H1 (cell line): ENCODE measurements at regions not wholly inside any gene's neighbourhood (a gene's known extent, or its start where the extent isn't known, plus 50 kb on each side); places are given as distances from the start of the nearest gene placed in this dataset.

ENCODE experiments used
- CTCF ChIA-PET: fragments of 300-600 bp; sonication (Branson Sonifier 250); formaldehyde crosslinking; loops from one replicate; lab custom pipeline; 2021; ENCODE audit not compliant: partially characterized antibody; lab: Charles Lee
- POLR2A ChIA-PET: fragments of 300-600 bp; sonication (Branson Sonifier 250); formaldehyde crosslinking; loops from one replicate; lab custom pipeline; 2021; ENCODE audit warnings: inconsistent platforms; ENCODE audit not compliant: partially characterized antibody; lab: Charles Lee
- DNase-seq, 2 experiments: peaks; one replicate each; pipeline versions ENCODE4 v3.0.0 to v3.0.0-alpha.2; 2010 to 2022; ENCODE audit warnings: low spot score in 2 of 2, low read depth in 1 of 2, mixed read lengths in 1 of 2
- FAIRE-seq: peaks from 2 replicates; lab custom pipeline; 2011; peaks lifted over from hg19 to GRCh38; lab: Jason Lieb, UNC
- H2AFZ ChIP-seq: 2 replicates; pipeline ENCODE4 v1.8.1; 2012; ENCODE audit warnings: low read length, inconsistent platforms
- H2AK5ac ChIP-seq: 2 replicates; pipeline ENCODE4 v1.6.1; 2013; ENCODE audit warnings: low read depth, low read length
- H2BK120ac ChIP-seq: replicated peaks from 2 replicates; pipeline ENCODE3; 2013; ENCODE audit warnings: low read depth, low read length, inconsistent platforms
- H2BK12ac ChIP-seq: 2 replicates; pipeline ENCODE4 v1.6.1; 2013; ENCODE audit warnings: low read depth, low read length
- H2BK15ac ChIP-seq: 2 replicates; pipeline ENCODE4 v1.6.1; 2013; ENCODE audit warnings: low read length
- H2BK20ac ChIP-seq: 2 replicates; pipeline ENCODE4 v1.6.1; 2013; ENCODE audit warnings: low read length
- H2BK5ac ChIP-seq: 2 replicates; pipeline ENCODE4 v1.6.1; 2013; ENCODE audit warnings: low read depth, low read length
- H3K14ac ChIP-seq: 2 replicates; pipeline ENCODE4 v1.6.1; 2013; ENCODE audit warnings: inconsistent platforms; ENCODE audit not compliant: insufficient read length
- H3K18ac ChIP-seq: 2 replicates; pipeline ENCODE4 v1.6.1; 2013; ENCODE audit warnings: low read length; ENCODE audit errors: extremely low read depth
- H3K23ac ChIP-seq: 2 replicates; pipeline ENCODE4 v1.6.1; 2013; ENCODE audit warnings: inconsistent platforms; ENCODE audit not compliant: insufficient read length
- H3K23me2 ChIP-seq: 2 replicates; pipeline ENCODE4 v1.6.1; 2013; ENCODE audit warnings: low read depth, low read length
- H3K27ac ChIP-seq: 2 replicates; pipeline ENCODE4 v1.6.1; 2011; ENCODE audit warnings: low read depth, low read length, inconsistent platforms
- H3K27me3 ChIP-seq, 4 experiments: replicated peaks in 1 of 4; 1 replicate in 1 of 4; 2 replicates in 3 of 4; pipeline versions ENCODE4 v1.6.1 to v1.8.1; 2011 to 2013; ENCODE audit warnings: low read length in 3 of 4, mild to moderate bottlenecking in 3 of 4, inconsistent platforms in 2 of 4, mixed read lengths in 2 of 4, moderate library complexity in 1 of 4; ENCODE audit not compliant: control insufficient read depth in 3 of 4, insufficient read depth in 3 of 4; ENCODE audit errors: extremely low read depth in 1 of 4
- H3K36me3 ChIP-seq, 4 experiments: 2 replicates each; pipeline versions ENCODE4 v1.6.1 to v1.8.1; 2011 to 2013; ENCODE audit warnings: mild to moderate bottlenecking in 4 of 4, low read length in 3 of 4, moderate library complexity in 2 of 4, control low read depth in 1 of 4, inconsistent platforms in 1 of 4; ENCODE audit not compliant: insufficient read depth in 4 of 4, control insufficient read depth in 2 of 4
- H3K4ac ChIP-seq: replicated peaks from 2 replicates; pipeline ENCODE3; 2013; ENCODE audit warnings: low read length, low read depth, mixed read lengths, inconsistent platforms; ENCODE audit not compliant: insufficient read length
- H3K4me1 ChIP-seq, 4 experiments: replicated peaks in 1 of 4; 1 replicate in 1 of 4; 2 replicates in 3 of 4; pipeline versions ENCODE4 v1.6.1 to v1.8.1; 2011 to 2013; ENCODE audit warnings: low read length in 3 of 4, inconsistent platforms in 2 of 4, mixed read lengths in 1 of 4; ENCODE audit not compliant: insufficient read depth in 4 of 4, control insufficient read depth in 3 of 4
- H3K4me2 ChIP-seq, 2 experiments: 2 replicates each; pipeline versions ENCODE4 v1.6.1 to v1.8.1; 2011 to 2013; ENCODE audit warnings: low read depth in 2 of 2, low read length in 2 of 2, control low read depth in 1 of 2, inconsistent platforms in 1 of 2, mild to moderate bottlenecking in 1 of 2; ENCODE audit not compliant: insufficient read depth in 1 of 2
- H3K4me3 ChIP-seq, 4 experiments: fragments of 200-600, 300-600 bp in 1 of 4; sonication (generic), shearing (Covaris generic), sonication (Bioruptor Twin) in 1 of 4; 2 replicates each; pipeline versions ENCODE4 v1.5.1 to v1.8.1; 2011 to 2016; ENCODE audit warnings: low read length in 4 of 4, low read depth in 3 of 4, control low read depth in 2 of 4, inconsistent platforms in 2 of 4, mild to moderate bottlenecking in 2 of 4, mixed read lengths in 1 of 4, moderate library complexity in 1 of 4; ENCODE audit not compliant: insufficient read depth in 2 of 4; ENCODE audit errors: extremely low read depth in 1 of 4
- H3K56ac ChIP-seq: replicated peaks from 2 replicates; pipeline ENCODE3; 2013; ENCODE audit warnings: low read depth, mild to moderate bottlenecking, mixed read lengths, low read length, inconsistent platforms; ENCODE audit not compliant: insufficient read length
- H3K79me1 ChIP-seq: 2 replicates; pipeline ENCODE4 v1.6.1; 2013; ENCODE audit warnings: low read depth, low read length, control low read depth
- H3K79me2 ChIP-seq, 2 experiments: 2 replicates each; pipeline versions ENCODE4 v1.6.1 to v1.8.1; 2012 to 2013; ENCODE audit warnings: low read length in 2 of 2, mild to moderate bottlenecking in 2 of 2, inconsistent platforms in 1 of 2; ENCODE audit not compliant: insufficient read depth in 2 of 2, control insufficient read depth in 1 of 2
- H3K9ac ChIP-seq, 4 experiments: replicated peaks in 1 of 4; 1 replicate in 1 of 4; 2 replicates in 3 of 4; pipeline versions ENCODE4 v1.6.1 to v1.8.1; 2011 to 2013; ENCODE audit warnings: low read depth in 3 of 4, low read length in 3 of 4, control low read depth in 2 of 4, mild to moderate bottlenecking in 2 of 4, moderate library complexity in 2 of 4, inconsistent platforms in 1 of 4; ENCODE audit errors: extremely low read depth in 1 of 4
- H3K9me3 ChIP-seq, 2 experiments: 2 replicates each; pipeline versions ENCODE4 v1.6.1 to v1.8.1; 2012 to 2013; ENCODE audit warnings: mild to moderate bottlenecking in 2 of 2, moderate library complexity in 2 of 2, control low read depth in 1 of 2, inconsistent platforms in 1 of 2, low read depth in 1 of 2, low read length in 1 of 2, mixed read lengths in 1 of 2; ENCODE audit not compliant: insufficient read depth in 2 of 2
- H4K20me1 ChIP-seq, 2 experiments: replicated peaks in 1 of 2; 2 replicates each; pipeline versions ENCODE3 to v1.8.1; 2011 to 2013; ENCODE audit warnings: inconsistent platforms in 2 of 2, low read length in 2 of 2, mild to moderate bottlenecking in 1 of 2; ENCODE audit not compliant: insufficient read depth in 2 of 2, control insufficient read depth in 1 of 2
- H4K5ac ChIP-seq: 2 replicates; pipeline ENCODE4 v1.6.1; 2013; ENCODE audit warnings: low read length, low read depth, mixed read lengths, inconsistent platforms; ENCODE audit not compliant: insufficient read length
- H4K8ac ChIP-seq: 2 replicates; pipeline ENCODE4 v1.8.0; 2013; ENCODE audit warnings: mild to moderate bottlenecking, moderate library complexity, low read length, inconsistent platforms; ENCODE audit not compliant: insufficient read depth; ENCODE audit errors: extremely low read depth
- H4K91ac ChIP-seq: replicated peaks from 2 replicates; pipeline ENCODE3; 2013; ENCODE audit warnings: low read length, mixed read lengths, inconsistent platforms; ENCODE audit not compliant: insufficient read length
- CEBPB ChIP-seq: IDR thresholded peaks from 2 replicates; pipeline ENCODE4 v1.6.1; 2012; ENCODE audit warnings: low read depth, low read length
- EGR1 ChIP-seq: IDR thresholded peaks from 2 replicates; pipeline ENCODE4 v1.6.1; 2011; ENCODE audit warnings: low read depth, low read length, borderline replicate concordance
- HDAC6 ChIP-seq: IDR thresholded peaks from one replicate; pipeline ENCODE4 v1.7.1; 2012; ENCODE audit warnings: low read depth, mild to moderate bottlenecking, inconsistent platforms, low read length, moderate library complexity
- KDM1A ChIP-seq: fragments of 200-600, 300-600 bp; sonication (generic); IDR thresholded peaks from 2 replicates; pipeline ENCODE4 v1.7.1; 2016; ENCODE audit warnings: mild to moderate bottlenecking, low read length, borderline replicate concordance
- KDM5A ChIP-seq: fragments of 200-600 bp; IDR thresholded peaks from 2 replicates; pipeline ENCODE4 v1.7.1; 2012; ENCODE audit warnings: mild to moderate bottlenecking, low read length, inconsistent platforms, mixed read lengths
- NANOG ChIP-seq: IDR thresholded peaks from 2 replicates; pipeline ENCODE4 v1.6.1; 2011; ENCODE audit warnings: low read length, low read depth, mild to moderate bottlenecking, inconsistent platforms; ENCODE audit not compliant: insufficient read depth, poor library complexity, severe bottlenecking
- NRF1 ChIP-seq: IDR thresholded peaks from 2 replicates; pipeline ENCODE4 v1.6.1; 2011; ENCODE audit warnings: mild to moderate bottlenecking, low read depth, low read length, improper control_type of control experiment
- RNF2 ChIP-seq: fragments of 200-900, 300-1000 bp; sonication (generic); IDR thresholded peaks from 2 replicates; pipeline ENCODE4 v1.7.1; 2016; ENCODE audit warnings: borderline replicate concordance, low read depth, mild to moderate bottlenecking, antibody characterized with exemption, low read length; ENCODE audit not compliant: poor library complexity, severe bottlenecking; ENCODE audit errors: missing control alignments
- SP1 ChIP-seq: IDR thresholded peaks from 2 replicates; pipeline ENCODE4 v1.6.1; 2011; ENCODE audit warnings: low read depth, low read length
- TAF7 ChIP-seq: optimal IDR thresholded peaks from 2 replicates; pipeline ENCODE3; 2011; ENCODE audit warnings: low read depth, mild to moderate bottlenecking, inconsistent platforms, low read length, moderate library complexity, borderline replicate concordance
- ZNF274 ChIP-seq: IDR thresholded peaks from 2 replicates; pipeline ENCODE4 v1.7.0; 2012; ENCODE audit warnings: low read length, borderline replicate concordance; ENCODE audit errors: extremely low read depth
- WGBS, 2 experiments: shearing (Covaris generic) in 1 of 2; methylation state at CpG; one replicate each; pipeline versions ENCODE4 v1.1.6 to v1.1.7; 2013 to 2015; ENCODE audit warnings: low lambda C conversion rate in 2 of 2, mixed read lengths in 2 of 2, inconsistent platforms in 1 of 2, low coverage in 1 of 2, missing lambda C conversion rate in 1 of 2; ENCODE audit not compliant: insufficient replicate concordance in 2 of 2, insufficient coverage in 1 of 2, insufficient read length in 1 of 2; ENCODE audit errors: extremely low coverage in 1 of 2, missing lambda C conversion rate in 1 of 2; 5-methylcytosine and 5-hydroxymethylcytosine counted together
- TF ChIP-seq, protein P1 (sequence below): IDR thresholded peaks from 2 replicates; pipeline ENCODE4 v1.6.1; 2012; ENCODE audit warnings: low read length, inconsistent platforms

DNA sequence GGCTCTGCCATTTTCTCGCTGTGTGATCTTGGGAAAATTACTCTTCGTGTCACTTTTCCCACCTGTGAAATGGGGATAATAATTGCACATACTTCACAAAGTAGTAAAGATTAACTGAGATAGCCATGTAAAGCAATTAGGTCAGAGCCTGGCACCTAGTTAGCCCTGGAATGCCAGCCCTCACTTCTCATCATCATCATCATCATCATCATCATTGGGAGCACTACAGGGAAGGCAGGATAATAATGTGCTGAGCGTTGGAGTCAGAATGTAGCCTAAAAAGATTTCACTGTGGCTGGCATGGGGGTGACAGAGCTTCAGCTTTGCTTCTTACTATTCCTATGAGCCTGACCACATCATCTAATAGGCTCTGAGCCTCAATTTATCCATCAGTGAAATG lies 362.6 kb downstream of the TOX3 start:
- no peak overlapping the region for H4K91ac ChIP-seq
- TF ChIP-seq KDM5A (no peak), RNF2 (no peak), EGR1 (no peak), SP1 (no peak), KDM1A (no peak), ZNF274 (no peak), NRF1 (no peak), CEBPB (no peak), TAF7 (no peak), NANOG (no peak), HDAC6 (no peak)
- TF ChIP-seq, protein P1, sequence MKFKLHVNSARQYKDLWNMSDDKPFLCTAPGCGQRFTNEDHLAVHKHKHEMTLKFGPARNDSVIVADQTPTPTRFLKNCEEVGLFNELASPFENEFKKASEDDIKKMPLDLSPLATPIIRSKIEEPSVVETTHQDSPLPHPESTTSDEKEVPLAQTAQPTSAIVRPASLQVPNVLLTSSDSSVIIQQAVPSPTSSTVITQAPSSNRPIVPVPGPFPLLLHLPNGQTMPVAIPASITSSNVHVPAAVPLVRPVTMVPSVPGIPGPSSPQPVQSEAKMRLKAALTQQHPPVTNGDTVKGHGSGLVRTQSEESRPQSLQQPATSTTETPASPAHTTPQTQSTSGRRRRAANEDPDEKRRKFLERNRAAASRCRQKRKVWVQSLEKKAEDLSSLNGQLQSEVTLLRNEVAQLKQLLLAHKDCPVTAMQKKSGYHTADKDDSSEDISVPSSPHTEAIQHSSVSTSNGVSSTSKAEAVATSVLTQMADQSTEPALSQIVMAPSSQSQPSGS, result no peak
- H3K36me3 ChIP-seq, result 0 out of 8 replicates have a peak, but pooled peaks cover 0 to 2% (median 0%) of the 10 kb centered on the region in 4 experiments
- no peak overlapping the region for H2AFZ ChIP-seq
- H3K9me3 ChIP-seq, result no peaks in the 10 kb centered on the region
- no peak overlapping the region for H2AK5ac ChIP-seq
- H3K23me2 ChIP-seq, result no peaks in the 10 kb centered on the region
- H3K4me3 ChIP-seq, result no peak overlapping the region
- H3K18ac ChIP-seq, result no peak overlapping the region
- H3K4me2 ChIP-seq, result no peak overlapping the region
- no peaks in the 10 kb centered on the region for H3K79me2 ChIP-seq
- no peaks in the 10 kb centered on the region for H3K27me3 ChIP-seq
- ChIA-PET POLR2A (no interaction called here), CTCF (no interaction called here)
- no peaks in the 10 kb centered on the region for H4K20me1 ChIP-seq
- H2BK12ac ChIP-seq, result no peak overlapping the region
- H2BK20ac ChIP-seq, result no peak overlapping the region
- H3K14ac ChIP-seq, result no peak overlapping the region
- DNase-seq (no peak), FAIRE-seq (no peak)
- H3K79me1 ChIP-seq, result no peaks in the 10 kb centered on the region
- no peaks in the 10 kb centered on the region for H3K4me1 ChIP-seq
- no peak overlapping the region for H2BK15ac ChIP-seq
- H3K56ac ChIP-seq, result no peak overlapping the region
- no peak overlapping the region for H4K5ac ChIP-seq
- no peak overlapping the region for H3K4ac ChIP-seq
- H3K9ac ChIP-seq, result no peak overlapping the region
- no peak overlapping the region for H2BK5ac ChIP-seq
- no peak overlapping the region for H3K23ac ChIP-seq
- no peak overlapping the region for H2BK120ac ChIP-seq
- no peak overlapping the region for H4K8ac ChIP-seq
- H3K27ac ChIP-seq, result no peak overlapping the region
- 93% methylated on average over 3 of the region's 3 CpGs; no CpG with 5 or more reads in 1 of the 2 experiments for WGBS, 2 experiments
